RPMI8226 (cell line): ENCODE measurements at regions not wholly inside any gene's neighbourhood (a gene's known extent, or its start where the extent isn't known, plus 50 kb on each side); places are given as distances from the start of the nearest gene placed in this dataset.
A peak's percentile ranks its signal among the peaks of the same experiment; 100 is the strongest.
"Not testable (repeated sequence)": the region's sequence is repeated elsewhere in the genome, so short reads cannot be mapped to it uniquely, and the experiment has no call there.

ENCODE experiments used
- DNase-seq: peaks from one replicate; pipeline ENCODE4 v3.0.0-alpha.2; 2015

- no peak for DNase-seq
Observed at GRCh38 chr5:60546207-60546606, 153.8 kb downstream of the DEPDC1B start.

- DNase-seq: no peak
Observed at GRCh38 chr5:60545551-60545950, 154.4 kb downstream of the DEPDC1B start.

GRCh38 chr5:60544142-60544541, 155.8 kb downstream of the DEPDC1B start:
- no peak for DNase-seq

- DNase-seq: no peak
Observed at GRCh38 chr5:60541980-60542379, 158.0 kb downstream of the DEPDC1B start.

GRCh38 chr5:60540856-60541805, 158.8 kb downstream of the DEPDC1B start:
- no peak for DNase-seq

- no peak for DNase-seq
Observed at GRCh38 chr5:60538955-60539866, 160.8 kb downstream of the DEPDC1B start.

GRCh38 chr5:60538426-60538825, 161.5 kb downstream of the DEPDC1B start:
- no peak for DNase-seq

GRCh38 chr5:60535951-60536350, 164.0 kb downstream of the DEPDC1B start:
- no peak for DNase-seq

GRCh38 chr5:60535198-60535597, 164.8 kb downstream of the DEPDC1B start:
- DNase-seq: no peak

GRCh38 chr5:60533789-60534188, 166.2 kb downstream of the DEPDC1B start:
- no peak for DNase-seq

- not testable (repeated sequence) for DNase-seq
Observed at GRCh38 chr5:60532796-60533195, 167.2 kb downstream of the DEPDC1B start.

- not testable (repeated sequence) for DNase-seq
Observed at GRCh38 chr5:60530144-60530848, 169.7 kb downstream of the DEPDC1B start.

GRCh38 chr5:60529001-60529400, 171.0 kb downstream of the DEPDC1B start:
- no peak for DNase-seq

- no peak for DNase-seq
Observed at GRCh38 chr5:60527072-60527471, 172.9 kb downstream of the DEPDC1B start.

- DNase-seq: no peak
Observed at GRCh38 chr5:60526336-60526875, 173.6 kb downstream of the DEPDC1B start.

- no peak for DNase-seq
Observed at GRCh38 chr5:60522292-60522905, 177.6 kb downstream of the DEPDC1B start.

GRCh38 chr5:60521376-60522291, 178.3 kb downstream of the DEPDC1B start:
- DNase-seq: peak; percentile 20

GRCh38 chr5:60520451-60521227, 179.3 kb downstream of the DEPDC1B start:
- no peak for DNase-seq

- DNase-seq: no peak
Observed at GRCh38 chr5:60519372-60519771, 180.6 kb downstream of the DEPDC1B start.

GRCh38 chr5:60517850-60518249, 182.1 kb downstream of the DEPDC1B start:
- no peak for DNase-seq
